AG04449 (cell line): ENCODE measurements at regions not wholly inside any gene's neighbourhood (a gene's known extent, or its start where the extent isn't known, plus 50 kb on each side); places are given as distances from the start of the nearest gene placed in this dataset.

Experiments
- CTCF ChIA-PET: fragments of 350-600 bp; formaldehyde crosslinking; extraction: SDS; loops from one replicate; lab custom pipeline; 2021; ENCODE audit warnings: antibody characterized with exemption; lab: Yijun Ruan, JAX
- POLR2A ChIA-PET: fragments of 400-600, 350-600 bp; formaldehyde crosslinking; extraction: SDS; loops from one replicate; lab custom pipeline; 2020; ENCODE audit warnings: antibody characterized with exemption, inconsistent platforms; lab: Yijun Ruan, JAX
- DNase-seq: peaks from one replicate; pipeline ENCODE4 v3.0.0-alpha.2; 2010; ENCODE audit warnings: low read depth, low spot score
- H3K4me3 ChIP-seq: 2 replicates; pipeline ENCODE4 v1.5.1; 2011; ENCODE audit warnings: low read depth, mild to moderate bottlenecking, control low read depth, low read length
- CTCF ChIP-seq: IDR thresholded peaks from one replicate; pipeline ENCODE4 v1.5.1; 2011; ENCODE audit warnings: mild to moderate bottlenecking, moderate library complexity, low read length, control low read depth, inconsistent platforms; ENCODE audit not compliant: insufficient read depth; ENCODE audit errors: missing control alignments

- no peak overlapping the region for H3K4me3 ChIP-seq
- no peak for TF ChIP-seq CTCF
- CTCF ChIA-PET = no interaction called here
Observed at GRCh38 chr2:57621122-57621663, 425.4 kb upstream of the VRK2 start.

GRCh38 chr2:57622009-57622408 lies 424.6 kb upstream of the VRK2 start:
- TF ChIP-seq CTCF = no peak
- ChIA-PET CTCF (no interaction called here), POLR2A (no interaction called here)
- DNase-seq = no peak
- no peak overlapping the region for H3K4me3 ChIP-seq

More at GRCh38 chr2:57621122-57621663, 425.4 kb upstream of the VRK2 start:
- POLR2A ChIA-PET = no interaction called here
- no peak for DNase-seq

GRCh38 chr2:57656198-57656597 lies 390.4 kb upstream of the VRK2 start:
- no peak for DNase-seq
- ChIA-PET CTCF (no interaction called here), POLR2A (no interaction called here)
- no peak overlapping the region for H3K4me3 ChIP-seq
- TF ChIP-seq CTCF = no peak

- DNase-seq = no peak
- CTCF ChIA-PET = no interaction called here
- TF ChIP-seq CTCF = no peak
- no peak overlapping the region for H3K4me3 ChIP-seq
- POLR2A ChIA-PET = no interaction called here
Observed at GRCh38 chr2:57669570-57669969, 377.0 kb upstream of the VRK2 start.

GRCh38 chr2:57674025-57674424 lies 372.6 kb upstream of the VRK2 start:
- ChIA-PET CTCF (no interaction called here), POLR2A (no interaction called here)
- TF ChIP-seq CTCF = no peak
- DNase-seq = no peak
- H3K4me3 ChIP-seq = no peak overlapping the region

GRCh38 chr2:57674743-57675142 lies 371.9 kb upstream of the VRK2 start:
- DNase-seq = no peak
- POLR2A ChIA-PET = no interaction called here
- CTCF ChIA-PET = no interaction called here
- TF ChIP-seq CTCF = no peak
- no peak overlapping the region for H3K4me3 ChIP-seq
